HCT116 (cell line): ENCODE measurements at regions not wholly inside any gene's neighbourhood (a gene's known extent, or its start where the extent isn't known, plus 50 kb on each side); places are given as distances from the start of the nearest gene placed in this dataset.

ENCODE experiments used
- ATAC-seq: fragments of 200-7000 bp; cut with Tn5 transposase; 2 replicates; pipeline ENCODE4 v1.9.1; 2020; ENCODE audit warnings: mild to moderate bottlenecking, moderate library complexity
- BruUV-seq: library from RNA; stranded (reverse); fragments of 400-500 nt; replicated peaks from 2 replicates; lab custom pipeline; 2021; lab: Mats Ljungman, UMichigan
- CTCF ChIA-PET: fragments of 300-600 bp; sonication (Branson Sonifier 250); formaldehyde crosslinking; loops from one replicate; lab custom pipeline; 2021; ENCODE audit warnings: antibody characterized with exemption; lab: Charles Lee
- POLR2A ChIA-PET: fragments of 300-600, 350-600 bp; sonication (Branson Sonifier 250); formaldehyde crosslinking; loops from one replicate; lab custom pipeline; 2021; ENCODE audit warnings: antibody characterized with exemption; lab: Charles Lee
- RAD21 ChIA-PET, 2 experiments: fragments of 300-600 bp; sonication (Branson Sonifier 250); formaldehyde crosslinking; loops; one replicate each; lab custom pipeline; 2023; ENCODE audit warnings: low total read pairs in 2 of 2; ENCODE audit not compliant: uncharacterized antibody in 2 of 2, unreplicated experiment in 2 of 2, low non-redundant PET in 1 of 2; lab: Charles Lee
- DNase-seq: peaks from one replicate; pipeline ENCODE4 v3.0.0-alpha.2; 2010; ENCODE audit warnings: low read depth, low spot score
- H2AFZ ChIP-seq: fragments of 200-600 bp; shearing (Covaris generic), sonication (generic); 2 replicates; pipeline ENCODE4 v1.6.1; 2017; ENCODE audit warnings: low read depth, mixed run types, mixed read lengths, antibody characterized with exemption, low read length; ENCODE audit not compliant: poor library complexity, severe bottlenecking
- H3K27ac ChIP-seq: 2 replicates; pipeline ENCODE4 v1.5.1; 2012; ENCODE audit warnings: low read depth, low read length
- H3K27me3 ChIP-seq: fragments of 200-600 bp; sonication (generic); 2 replicates; pipeline ENCODE4 v1.6.1; 2016; ENCODE audit warnings: mixed run types, low read length, mixed read lengths; ENCODE audit not compliant: insufficient read depth
- H3K36me3 ChIP-seq, 2 experiments: fragments of 200-500 bp in 1 of 2; fragments of 200-600 bp in 1 of 2; sonication (Bioruptor generic) in 1 of 2; sonication (generic) in 1 of 2; 2 replicates each; pipeline versions ENCODE4 v1.5.1 to v1.6.1; 2014 to 2016; ENCODE audit warnings: low read length in 2 of 2, inconsistent platforms in 1 of 2, mixed read lengths in 1 of 2, mixed run types in 1 of 2; ENCODE audit not compliant: insufficient read depth in 2 of 2, control insufficient read depth in 1 of 2
- H3K4me1 ChIP-seq, 2 experiments: fragments of 200-600 bp in 1 of 2; sonication (generic) in 1 of 2; 2 replicates each; pipeline versions ENCODE4 v1.5.1 to v1.6.1; 2012 to 2017; ENCODE audit warnings: low read length in 2 of 2, inconsistent platforms in 1 of 2, mild to moderate bottlenecking in 1 of 2, mixed read lengths in 1 of 2, mixed run types in 1 of 2, moderate library complexity in 1 of 2; ENCODE audit not compliant: insufficient read depth in 2 of 2, control insufficient read depth in 1 of 2
- H3K4me2 ChIP-seq: fragments of 200-600 bp; sonication (generic); 2 replicates; pipeline ENCODE4 v1.6.1; 2017; ENCODE audit warnings: mixed run types, low read length, mixed read lengths
- H3K4me3 ChIP-seq, 2 experiments: fragments of 200-600 bp in 1 of 2; sonication (generic) in 1 of 2; replicated peaks in 1 of 2; 2 replicates each; pipeline ENCODE4 v1.5.1; 2011 to 2016; ENCODE audit warnings: low read length in 2 of 2, control low read depth in 1 of 2, low read depth in 1 of 2, mild to moderate bottlenecking in 1 of 2, mixed read lengths in 1 of 2, mixed run types in 1 of 2
- H3K79me2 ChIP-seq: fragments of 200-600 bp; sonication (generic); 2 replicates; pipeline ENCODE4 v1.6.1; 2017; ENCODE audit warnings: mild to moderate bottlenecking, mixed run types, low read length, moderate library complexity, mixed read lengths; ENCODE audit not compliant: insufficient read depth
- H3K9ac ChIP-seq: fragments of 200-600 bp; sonication (generic); 2 replicates; pipeline ENCODE4 v1.6.1; 2016; ENCODE audit warnings: low read length, mixed read lengths
- H3K9me2 ChIP-seq: fragments of 200-600 bp; sonication (generic), shearing (Covaris generic); 2 replicates; pipeline ENCODE4 v1.6.1; 2017; ENCODE audit warnings: mixed run types, mild to moderate bottlenecking, moderate library complexity; ENCODE audit not compliant: insufficient read depth
- H3K9me3 ChIP-seq, 2 experiments: fragments of 200-500 bp in 1 of 2; fragments of 200-600 bp in 1 of 2; sonication (Bioruptor generic) in 1 of 2; sonication (generic) in 1 of 2; 2 replicates each; pipeline ENCODE4 v1.6.1; 2014 to 2017; ENCODE audit warnings: low read length in 2 of 2, mixed read lengths in 2 of 2, inconsistent platforms in 1 of 2, low read depth in 1 of 2, mild to moderate bottlenecking in 1 of 2, mixed run types in 1 of 2, moderate library complexity in 1 of 2; ENCODE audit not compliant: control insufficient read depth in 1 of 2, insufficient read depth in 1 of 2
- H4K20me1 ChIP-seq: fragments of 200-600 bp; sonication (generic), shearing (Covaris generic); 2 replicates; pipeline ENCODE4 v1.6.1; 2017; ENCODE audit warnings: mixed run types, mild to moderate bottlenecking, moderate library complexity; ENCODE audit not compliant: insufficient read depth
- CEBPB ChIP-seq: IDR thresholded peaks from 2 replicates; pipeline ENCODE4 v1.6.1; 2012; ENCODE audit warnings: low read depth
- EZH2 ChIP-seq: fragments of 200-600 bp; sonication (generic); IDR thresholded peaks from 2 replicates; pipeline ENCODE4 v1.6.1; 2017; ENCODE audit warnings: antibody characterized with exemption, mixed run types
- JUND ChIP-seq: IDR thresholded peaks from 2 replicates; pipeline ENCODE4 v1.6.1; 2012
- POLR2AphosphoS5 ChIP-seq: IDR thresholded peaks from 2 replicates; pipeline ENCODE4 v1.6.1; 2011; ENCODE audit warnings: mild to moderate bottlenecking, low read depth, low read length, moderate library complexity
- YY1 ChIP-seq: IDR thresholded peaks from 2 replicates; pipeline ENCODE4 v1.6.1; 2011; ENCODE audit warnings: low read length, low read depth, moderate library complexity, mild to moderate bottlenecking; ENCODE audit not compliant: insufficient replicate concordance; ENCODE audit errors: extremely low read depth
- ZFX ChIP-seq: fragments of 450-650 bp; IDR thresholded peaks from 2 replicates; pipeline ENCODE4 v1.6.1; 2017
- intact Hi-C: fragments of 100-400 bp; cut with micrococcal nuclease; formaldehyde crosslinking; loops from 2 replicates; pipeline ENCODE4 v1.10.0; 2022
- TF ChIP-seq, protein P1 (sequence below), 3 experiments: fragments of 200-600 bp in 1 of 3; sonication (generic) in 1 of 3; IDR thresholded peaks in 2 of 3; conservative IDR thresholded peaks in 1 of 3; 2 replicates each; pipeline ENCODE4 v1.5.1; 2012 to 2017; ENCODE audit warnings: low read depth in 2 of 3, low read length in 2 of 3, antibody characterized with exemption in 1 of 3, borderline replicate concordance in 1 of 3, control low read depth in 1 of 3, mild to moderate bottlenecking in 1 of 3, mixed read lengths in 1 of 3, mixed run types in 1 of 3, moderate library complexity in 1 of 3; ENCODE audit not compliant: insufficient read depth in 1 of 3

DNA sequence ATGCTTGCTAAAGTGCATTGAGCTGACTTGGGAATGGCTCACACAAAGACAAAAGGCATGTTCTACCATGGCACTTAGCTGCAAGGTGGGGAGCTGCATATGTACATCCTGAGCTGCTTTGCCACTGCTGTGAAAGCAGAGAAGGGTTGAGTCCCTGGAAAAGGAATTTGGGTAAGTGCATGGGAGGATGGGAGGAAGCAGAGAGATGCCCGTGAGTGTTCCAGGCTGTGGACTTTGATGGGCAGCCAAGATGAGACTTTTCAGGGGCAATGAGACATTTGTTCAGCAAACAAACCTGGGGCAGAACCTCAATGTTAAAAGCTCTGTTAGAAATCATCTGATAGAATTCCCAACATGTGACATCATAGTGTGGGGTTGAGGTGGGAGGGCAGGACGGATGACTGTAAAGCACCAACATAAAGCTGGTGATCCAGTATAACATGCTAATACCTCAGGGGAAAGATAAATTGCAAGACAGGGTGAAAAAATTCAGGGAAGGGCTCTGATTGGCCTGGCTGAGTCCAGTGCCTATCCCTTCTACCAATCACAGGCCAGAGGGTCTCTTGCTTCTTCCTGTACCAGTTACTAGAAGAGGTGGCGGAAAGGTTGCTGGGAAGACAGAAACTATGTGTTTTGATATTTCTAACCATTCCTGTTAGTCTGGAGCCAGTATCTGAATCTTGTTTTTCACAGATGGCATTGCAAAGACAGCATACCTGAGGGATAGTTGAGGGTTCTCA lies 163.2 kb downstream of the UTP18 start (continued):
- TF ChIP-seq, protein P1, sequence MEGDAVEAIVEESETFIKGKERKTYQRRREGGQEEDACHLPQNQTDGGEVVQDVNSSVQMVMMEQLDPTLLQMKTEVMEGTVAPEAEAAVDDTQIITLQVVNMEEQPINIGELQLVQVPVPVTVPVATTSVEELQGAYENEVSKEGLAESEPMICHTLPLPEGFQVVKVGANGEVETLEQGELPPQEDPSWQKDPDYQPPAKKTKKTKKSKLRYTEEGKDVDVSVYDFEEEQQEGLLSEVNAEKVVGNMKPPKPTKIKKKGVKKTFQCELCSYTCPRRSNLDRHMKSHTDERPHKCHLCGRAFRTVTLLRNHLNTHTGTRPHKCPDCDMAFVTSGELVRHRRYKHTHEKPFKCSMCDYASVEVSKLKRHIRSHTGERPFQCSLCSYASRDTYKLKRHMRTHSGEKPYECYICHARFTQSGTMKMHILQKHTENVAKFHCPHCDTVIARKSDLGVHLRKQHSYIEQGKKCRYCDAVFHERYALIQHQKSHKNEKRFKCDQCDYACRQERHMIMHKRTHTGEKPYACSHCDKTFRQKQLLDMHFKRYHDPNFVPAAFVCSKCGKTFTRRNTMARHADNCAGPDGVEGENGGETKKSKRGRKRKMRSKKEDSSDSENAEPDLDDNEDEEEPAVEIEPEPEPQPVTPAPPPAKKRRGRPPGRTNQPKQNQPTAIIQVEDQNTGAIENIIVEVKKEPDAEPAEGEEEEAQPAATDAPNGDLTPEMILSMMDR (IDR thresholded peaks at IDR 0.05 in 2 of 3, conservative IDR thresholded peaks at IDR 0.05 in 1 of 3; ENCODE audit: borderline replicate concordance in 1 of 3, insufficient read depth in 1 of 3, low read depth in 2 of 3, low read length in 2 of 3): no peak
- no peak for TF ChIP-seq YY1
- TF ChIP-seq, all 23 proteins: peak for 0

DNA sequence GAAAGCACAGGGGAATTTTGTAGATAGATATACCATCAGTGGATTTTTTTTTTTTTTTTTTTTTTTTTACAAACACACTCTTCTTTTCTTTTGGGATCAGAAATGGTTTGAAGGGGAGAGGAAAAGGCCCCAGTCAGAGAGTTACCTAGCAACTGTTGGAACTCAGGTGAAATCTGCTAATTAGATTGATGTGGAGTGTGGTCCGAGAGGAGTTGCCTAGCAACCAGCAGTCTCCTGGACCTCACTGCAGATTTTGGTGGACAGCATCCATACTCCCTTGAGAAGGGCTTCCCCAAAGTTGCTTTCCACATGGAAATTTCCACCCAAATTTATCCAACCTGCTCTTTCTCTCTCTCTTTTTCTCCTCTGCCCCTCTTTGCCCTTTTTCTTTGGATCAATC lies 165.4 kb downstream of the UTP18 start:
- Histone ChIP-seq H3K36me3 (no peaks in the 10 kb centered on the region), H3K9me2 (no peaks in the 10 kb centered on the region), H3K79me2 (no peaks in the 10 kb centered on the region), H4K20me1 (no peaks in the 10 kb centered on the region), H3K9ac (no peak overlapping the region), H3K9me3 (no peaks in the 10 kb centered on the region), H3K4me3 (no peak overlapping the region), H2AFZ (no peak overlapping the region), H3K27ac (no peak overlapping the region), H3K27me3 (peaks cover 19% of the 10 kb centered on the region), H3K4me2 (no peak overlapping the region), H3K4me1 (no peaks in the 10 kb centered on the region)
- RAD21 ChIA-PET: no interaction called here
- DNase-seq (no peak), ATAC-seq (no peak)
- BruUV-seq: no TSS peak
- CTCF ChIA-PET: no interaction called here
- POLR2A ChIA-PET: no interaction called here
- intact Hi-C loops: no loop called here
- TF ChIP-seq JUND: no peak
- no peak for TF ChIP-seq ZFX

DNA sequence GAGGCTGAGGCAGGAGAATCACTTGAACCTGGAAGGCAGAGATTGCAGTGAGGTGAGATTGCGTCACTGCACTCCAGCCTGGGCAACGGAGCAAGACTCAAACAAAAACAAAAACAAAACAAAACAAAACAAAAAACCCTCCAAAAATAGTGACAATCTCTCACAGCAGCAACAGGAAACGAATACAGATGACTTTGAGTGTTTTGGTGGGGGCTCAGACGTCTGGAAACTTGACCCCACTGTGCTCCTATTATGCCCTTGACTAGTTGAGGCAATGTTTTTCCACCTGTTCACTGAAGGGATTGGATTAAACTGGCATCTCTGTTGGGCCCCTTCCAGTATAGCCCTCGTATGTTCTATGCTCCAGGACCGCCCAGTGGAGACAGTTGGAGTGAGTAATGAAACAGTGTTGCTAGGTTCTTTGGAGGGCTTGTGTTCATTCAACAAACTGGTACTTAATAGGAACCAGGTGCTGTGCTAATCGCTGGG lies 167.0 kb downstream of the UTP18 start:
- Histone ChIP-seq H3K4me1 (no peaks in the 10 kb centered on the region), H3K4me3 (no peak overlapping the region), H3K36me3 (no peaks in the 10 kb centered on the region), H3K27me3 (peaks cover 14% of the 10 kb centered on the region), H4K20me1 (no peaks in the 10 kb centered on the region), H3K9me2 (no peaks in the 10 kb centered on the region), H2AFZ (no peak overlapping the region), H3K9ac (no peak overlapping the region), H3K27ac (no peak overlapping the region), H3K4me2 (no peak overlapping the region), H3K9me3 (no peaks in the 10 kb centered on the region), H3K79me2 (no peaks in the 10 kb centered on the region)
- intact Hi-C loops: no loop called here
- ChIA-PET CTCF (interaction anchor here (1.3 kb wide), 1 partner anchor 8 kb away, joined by 3 read pairs; no protein-coding TSS in a partner anchor), POLR2A (no interaction called here), RAD21 (no interaction called here)
- no TSS peak for BruUV-seq
- no peak for DNase-seq
- TF ChIP-seq CEBPB: no peak
- TF ChIP-seq EZH2: no peak
- TF ChIP-seq YY1: no peak
- no peak for TF ChIP-seq ZFX
- TF ChIP-seq POLR2AphosphoS5: no peak
- TF ChIP-seq JUND: no peak
- ATAC-seq: no peak
